ENCODE measurements at regions not wholly inside any gene's neighbourhood (a gene's known extent, or its start where the extent isn't known, plus 50 kb on each side); places are given as distances from the start of the nearest gene placed in this dataset.

GRCh38 chr12:68458866-68459265 is 126.7 kb upstream of the MDM1 start:
- H2AFZ ChIP-seq (ENCODE audit: low read length) = no peak overlapping the region
- no peak overlapping the region for H3K9ac ChIP-seq (ENCODE audit: low read length)
- no peaks in the 10 kb centered on the region for H3F3A ChIP-seq (ENCODE audit: insufficient read depth, low read length)
- H3K4me1 ChIP-seq (ENCODE audit: low read length) = peaks cover 23% of the 10 kb centered on the region
- no peaks in the 10 kb centered on the region for H3K9me3 ChIP-seq (replicated peaks; ENCODE audit: insufficient read depth, low read length)
- H3K9me2 ChIP-seq (replicated peaks; ENCODE audit: insufficient read depth, low read length) = no peaks in the 10 kb centered on the region
- H3K27ac ChIP-seq (ENCODE audit: low read length) = no peak overlapping the region
- DNase-seq = no peak
- no peaks in the 10 kb centered on the region for H4K20me1 ChIP-seq (ENCODE audit: insufficient read depth, low read length)
- no peak overlapping the region for H3K4me2 ChIP-seq (ENCODE audit: low read depth, low read length)
- TF ChIP-seq EZH2 (optimal IDR thresholded peaks at IDR 0.05; ENCODE audit: low read depth, low read length) = no peak
- TF ChIP-seq, protein P1, sequence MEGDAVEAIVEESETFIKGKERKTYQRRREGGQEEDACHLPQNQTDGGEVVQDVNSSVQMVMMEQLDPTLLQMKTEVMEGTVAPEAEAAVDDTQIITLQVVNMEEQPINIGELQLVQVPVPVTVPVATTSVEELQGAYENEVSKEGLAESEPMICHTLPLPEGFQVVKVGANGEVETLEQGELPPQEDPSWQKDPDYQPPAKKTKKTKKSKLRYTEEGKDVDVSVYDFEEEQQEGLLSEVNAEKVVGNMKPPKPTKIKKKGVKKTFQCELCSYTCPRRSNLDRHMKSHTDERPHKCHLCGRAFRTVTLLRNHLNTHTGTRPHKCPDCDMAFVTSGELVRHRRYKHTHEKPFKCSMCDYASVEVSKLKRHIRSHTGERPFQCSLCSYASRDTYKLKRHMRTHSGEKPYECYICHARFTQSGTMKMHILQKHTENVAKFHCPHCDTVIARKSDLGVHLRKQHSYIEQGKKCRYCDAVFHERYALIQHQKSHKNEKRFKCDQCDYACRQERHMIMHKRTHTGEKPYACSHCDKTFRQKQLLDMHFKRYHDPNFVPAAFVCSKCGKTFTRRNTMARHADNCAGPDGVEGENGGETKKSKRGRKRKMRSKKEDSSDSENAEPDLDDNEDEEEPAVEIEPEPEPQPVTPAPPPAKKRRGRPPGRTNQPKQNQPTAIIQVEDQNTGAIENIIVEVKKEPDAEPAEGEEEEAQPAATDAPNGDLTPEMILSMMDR (IDR thresholded peaks at IDR 0.05; ENCODE audit: low read length) = no peak
- no peak for TF ChIP-seq EZH2phosphoT487 (IDR thresholded peaks at IDR 0.05; ENCODE audit: low read length)
- H3K36me3 ChIP-seq (replicated peaks; ENCODE audit: insufficient read depth, low read length) = no peaks in the 10 kb centered on the region
- H3K27me3 ChIP-seq (replicated peaks; ENCODE audit: insufficient read depth, low read length) = no peaks in the 10 kb centered on the region
- H3K4me3 ChIP-seq (ENCODE audit: low read length) = no peak overlapping the region
- no peaks in the 10 kb centered on the region for H3K79me2 ChIP-seq (ENCODE audit: low read length)

- H3K27ac ChIP-seq (ENCODE audit: low read length) = no peak overlapping the region
These were observed 128.1 kb upstream of the MDM1 start for GRCh38 chr12:68460236-68460635.

GRCh38 chr12:68461645-68462044 is 129.5 kb upstream of the MDM1 start:
- DNase-seq = no peak
- TF ChIP-seq, protein P1 (IDR thresholded peaks at IDR 0.05; ENCODE audit: low read length) = no peak
- TF ChIP-seq EZH2phosphoT487 (IDR thresholded peaks at IDR 0.05; ENCODE audit: low read length) (no peak), EZH2 (optimal IDR thresholded peaks at IDR 0.05; ENCODE audit: low read depth, low read length) (no peak)
- Histone ChIP-seq H3K4me1 (ENCODE audit: low read length) (no peaks in the 10 kb centered on the region), H3K9ac (ENCODE audit: low read length) (no peak overlapping the region), H3F3A (ENCODE audit: insufficient read depth, low read length) (no peaks in the 10 kb centered on the region), H4K20me1 (ENCODE audit: insufficient read depth, low read length) (no peaks in the 10 kb centered on the region), H3K27ac (ENCODE audit: low read length) (no peak overlapping the region), H3K27me3 (replicated peaks; ENCODE audit: insufficient read depth, low read length) (no peaks in the 10 kb centered on the region), H3K9me3 (replicated peaks; ENCODE audit: insufficient read depth, low read length) (no peaks in the 10 kb centered on the region), H3K79me2 (ENCODE audit: low read length) (no peaks in the 10 kb centered on the region), H3K4me2 (ENCODE audit: low read depth, low read length) (no peak overlapping the region), H3K4me3 (ENCODE audit: low read length) (no peak overlapping the region), H3K9me2 (replicated peaks; ENCODE audit: insufficient read depth, low read length) (no peaks in the 10 kb centered on the region), H2AFZ (ENCODE audit: low read length) (no peak overlapping the region), H3K36me3 (replicated peaks; ENCODE audit: insufficient read depth, low read length) (no peaks in the 10 kb centered on the region)

More at GRCh38 chr12:68460236-68460635, 128.1 kb upstream of the MDM1 start:
- H3K36me3 ChIP-seq (replicated peaks; ENCODE audit: insufficient read depth, low read length) = no peaks in the 10 kb centered on the region
- H2AFZ ChIP-seq (ENCODE audit: low read length) = no peak overlapping the region
- DNase-seq = no peak
- TF ChIP-seq EZH2phosphoT487 (IDR thresholded peaks at IDR 0.05; ENCODE audit: low read length) (no peak), EZH2 (optimal IDR thresholded peaks at IDR 0.05; ENCODE audit: low read depth, low read length) (no peak)
- TF ChIP-seq, protein P1 (IDR thresholded peaks at IDR 0.05; ENCODE audit: low read length) = no peak
- H3F3A ChIP-seq (ENCODE audit: insufficient read depth, low read length) = no peaks in the 10 kb centered on the region
- H3K9me3 ChIP-seq (replicated peaks; ENCODE audit: insufficient read depth, low read length) = no peaks in the 10 kb centered on the region
- no peaks in the 10 kb centered on the region for H3K27me3 ChIP-seq (replicated peaks; ENCODE audit: insufficient read depth, low read length)
- no peaks in the 10 kb centered on the region for H3K9me2 ChIP-seq (replicated peaks; ENCODE audit: insufficient read depth, low read length)
- no peaks in the 10 kb centered on the region for H4K20me1 ChIP-seq (ENCODE audit: insufficient read depth, low read length)
- no peaks in the 10 kb centered on the region for H3K79me2 ChIP-seq (ENCODE audit: low read length)
- H3K4me2 ChIP-seq (ENCODE audit: low read depth, low read length) = no peak overlapping the region
- peaks cover 11% of the 10 kb centered on the region for H3K4me1 ChIP-seq (ENCODE audit: low read length)
- no peak overlapping the region for H3K9ac ChIP-seq (ENCODE audit: low read length)
- H3K4me3 ChIP-seq (ENCODE audit: low read length) = no peak overlapping the region

All from MM.1S (cell line).